Fibroblast of the aortic adventitia (primary cell): ENCODE measurements at regions not wholly inside any gene's neighbourhood (a gene's known extent, or its start where the extent isn't known, plus 50 kb on each side); places are given as distances from the start of the nearest gene placed in this dataset.

Experiments used
- DNase-seq: peaks from one replicate; pipeline ENCODE4 v3.0.0-alpha.2; 2010; ENCODE audit warnings: low read depth
- H3K4me3 ChIP-seq: 2 replicates; pipeline ENCODE4 v1.5.1; 2011; ENCODE audit warnings: low read depth, mild to moderate bottlenecking, control low read depth, low read length, moderate library complexity
- CTCF ChIP-seq: IDR thresholded peaks from 2 replicates; pipeline ENCODE4 v1.5.1; 2011; ENCODE audit warnings: mild to moderate bottlenecking, low read length, control low read depth, inconsistent platforms; ENCODE audit not compliant: insufficient read depth

- no peak for TF ChIP-seq CTCF
- H3K4me3 ChIP-seq: no peak overlapping the region
- no peak for DNase-seq
Observed at GRCh38 chr2:149873936-149874335, 286.4 kb upstream of the MMADHC start.

- no peak for DNase-seq
- no peak overlapping the region for H3K4me3 ChIP-seq
- TF ChIP-seq CTCF: no peak
Observed at GRCh38 chr2:149872638-149873150, 285.1 kb upstream of the MMADHC start.

- DNase-seq: peak; percentile 46
- no peak overlapping the region for H3K4me3 ChIP-seq
- no peak for TF ChIP-seq CTCF
Observed at GRCh38 chr2:149872041-149872440, 284.5 kb upstream of the MMADHC start.

GRCh38 chr2:149871091-149871885, 283.7 kb upstream of the MMADHC start:
- TF ChIP-seq CTCF: no peak
- no peak overlapping the region for H3K4me3 ChIP-seq
- DNase-seq: peak; percentile 32

GRCh38 chr2:149863227-149863626, 275.7 kb upstream of the MMADHC start:
- H3K4me3 ChIP-seq: no peak overlapping the region
- TF ChIP-seq CTCF: no peak
- no peak for DNase-seq

GRCh38 chr2:149861034-149861433, 273.5 kb upstream of the MMADHC start:
- no peak for TF ChIP-seq CTCF
- no peak for DNase-seq
- H3K4me3 ChIP-seq: no peak overlapping the region
